HG03159 (cell line): ENCODE measurements at regions not wholly inside any gene's neighbourhood (a gene's known extent, or its start where the extent isn't known, plus 50 kb on each side); places are given as distances from the start of the nearest gene placed in this dataset.

ENCODE experiments used
- ATAC-seq: cut with Tn5 transposase; IDR thresholded peaks from one replicate; pipeline ENCODE4 v1.9.1; 2021; ENCODE audit warnings: mild to moderate bottlenecking, moderate library complexity; ENCODE audit not compliant: unreplicated experiment

DNA sequence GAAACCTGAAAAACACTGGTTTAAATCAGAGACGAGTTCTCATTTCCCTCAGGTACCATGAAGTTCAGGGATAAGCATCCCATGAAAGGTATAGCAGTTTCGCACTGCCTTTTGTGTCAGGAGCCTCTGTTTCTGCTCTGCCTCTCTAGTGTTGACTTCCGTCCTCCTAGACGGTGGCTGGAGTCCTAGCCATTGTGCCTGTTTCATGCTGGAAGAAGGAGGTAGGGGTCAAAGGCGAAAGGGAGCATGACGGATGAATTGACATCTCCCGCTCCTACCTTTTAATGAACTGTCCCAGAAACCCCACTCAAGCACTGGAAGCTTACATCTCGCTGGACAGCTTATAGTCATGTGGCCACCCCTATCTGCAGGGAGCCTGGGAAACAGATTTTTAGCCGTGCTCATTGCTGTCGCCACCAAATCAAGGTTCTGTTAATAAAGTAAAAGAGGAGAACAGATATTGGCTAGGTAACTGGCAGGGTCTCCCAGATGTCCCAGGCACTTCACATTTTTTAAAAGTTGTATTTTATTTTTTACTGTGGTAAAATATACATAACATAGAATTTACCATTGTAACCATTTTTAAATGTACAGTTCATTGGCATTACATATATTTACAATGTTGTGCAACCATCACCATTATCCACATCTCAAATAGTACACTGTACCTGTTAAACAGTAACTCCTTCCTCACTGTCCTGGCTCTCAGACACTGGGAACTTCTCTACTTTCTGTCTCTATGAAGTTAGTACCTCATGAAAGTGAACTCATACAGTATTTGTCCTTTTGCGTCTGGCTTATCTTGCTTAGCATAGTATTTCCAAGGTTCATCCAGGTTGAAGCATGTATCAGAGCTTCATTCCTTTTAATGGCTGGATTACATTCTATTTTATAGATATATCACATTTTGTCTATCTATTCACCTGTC, 55.0 kb upstream of the CTLA4 start:
- no peak for ATAC-seq

- ATAC-seq = no peak
Measured at GRCh38 chr2:203813684-203814083, 53.9 kb upstream of the CTLA4 start.

DNA sequence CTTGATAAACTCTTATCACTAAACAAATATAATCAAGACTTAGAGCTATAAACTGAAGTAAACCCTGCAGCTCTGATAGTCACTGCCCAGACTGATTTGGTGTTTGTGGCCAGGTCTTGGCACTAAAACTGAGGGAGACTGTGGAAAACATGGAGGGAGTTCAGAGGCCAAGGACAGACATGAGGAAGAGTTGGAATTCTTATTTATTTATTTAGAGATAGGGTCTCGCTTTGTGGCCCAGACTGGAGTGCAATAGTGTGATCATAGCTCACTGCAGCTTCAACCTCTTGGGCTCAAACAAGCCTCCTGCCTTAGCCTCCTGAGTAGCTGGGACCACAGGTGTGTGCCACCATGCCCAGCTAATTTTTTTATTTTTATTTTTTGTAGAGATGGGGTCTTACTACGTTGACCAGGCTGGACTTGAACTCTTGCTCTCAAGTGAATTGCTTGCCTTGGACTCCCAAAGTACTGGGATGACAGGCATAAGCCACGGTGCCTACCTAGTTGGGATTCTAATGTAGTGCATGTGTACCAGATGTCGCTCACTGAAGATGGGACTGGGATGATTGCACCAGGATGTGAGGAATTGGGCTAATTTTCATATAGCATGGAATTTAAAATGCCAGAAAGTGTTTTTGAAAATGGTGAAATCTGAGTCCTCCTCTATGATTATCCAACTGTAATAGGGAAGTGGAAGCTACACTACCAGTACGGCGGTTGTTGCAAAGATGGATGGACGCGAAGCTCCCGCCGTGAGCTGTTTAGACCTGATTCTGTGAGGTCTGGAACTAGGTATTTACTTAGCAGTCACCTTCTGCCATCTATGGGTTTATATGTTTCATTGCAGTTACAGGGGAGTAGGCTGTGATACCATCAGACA, 52.7 kb upstream of the CTLA4 start:
- ATAC-seq = no peak

DNA sequence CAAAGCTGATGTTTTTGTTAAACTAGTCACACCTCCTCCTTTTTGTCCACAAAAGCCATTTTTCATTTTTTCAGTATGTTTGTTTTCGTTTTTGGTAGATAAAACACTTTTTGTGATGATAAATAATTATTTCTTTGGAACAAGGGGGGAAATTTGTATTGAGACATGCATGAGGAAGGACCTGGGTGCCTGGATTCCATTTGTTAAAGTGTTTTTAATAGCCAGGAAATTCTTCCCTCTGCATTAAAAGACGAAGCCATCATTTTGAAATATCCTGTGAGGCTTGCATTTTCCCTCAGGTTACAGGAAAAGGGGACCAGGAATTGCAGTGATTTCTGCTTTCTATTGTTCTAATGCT, 52.1 kb upstream of the CTLA4 start:
- no peak for ATAC-seq

- ATAC-seq = no peak
Measured at GRCh38 chr2:203817147-203817546, 50.4 kb upstream of the CTLA4 start.
